GM12874 (cell line): ENCODE measurements at regions not wholly inside any gene's neighbourhood (a gene's known extent, or its start where the extent isn't known, plus 50 kb on each side); places are given as distances from the start of the nearest gene placed in this dataset.

Source experiments
- TF ChIP-seq, protein P1 (sequence below): IDR thresholded peaks from 2 replicates; pipeline ENCODE4 v1.5.1; 2011; ENCODE audit warnings: low read depth, mild to moderate bottlenecking, control low read depth, low read length, moderate library complexity; ENCODE audit not compliant: insufficient read depth

- TF ChIP-seq, protein P1, sequence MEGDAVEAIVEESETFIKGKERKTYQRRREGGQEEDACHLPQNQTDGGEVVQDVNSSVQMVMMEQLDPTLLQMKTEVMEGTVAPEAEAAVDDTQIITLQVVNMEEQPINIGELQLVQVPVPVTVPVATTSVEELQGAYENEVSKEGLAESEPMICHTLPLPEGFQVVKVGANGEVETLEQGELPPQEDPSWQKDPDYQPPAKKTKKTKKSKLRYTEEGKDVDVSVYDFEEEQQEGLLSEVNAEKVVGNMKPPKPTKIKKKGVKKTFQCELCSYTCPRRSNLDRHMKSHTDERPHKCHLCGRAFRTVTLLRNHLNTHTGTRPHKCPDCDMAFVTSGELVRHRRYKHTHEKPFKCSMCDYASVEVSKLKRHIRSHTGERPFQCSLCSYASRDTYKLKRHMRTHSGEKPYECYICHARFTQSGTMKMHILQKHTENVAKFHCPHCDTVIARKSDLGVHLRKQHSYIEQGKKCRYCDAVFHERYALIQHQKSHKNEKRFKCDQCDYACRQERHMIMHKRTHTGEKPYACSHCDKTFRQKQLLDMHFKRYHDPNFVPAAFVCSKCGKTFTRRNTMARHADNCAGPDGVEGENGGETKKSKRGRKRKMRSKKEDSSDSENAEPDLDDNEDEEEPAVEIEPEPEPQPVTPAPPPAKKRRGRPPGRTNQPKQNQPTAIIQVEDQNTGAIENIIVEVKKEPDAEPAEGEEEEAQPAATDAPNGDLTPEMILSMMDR: no peak
These were observed 219.0 kb upstream of the ROPN1 start for GRCh38 chr3:124210899-124211298.

DNA sequence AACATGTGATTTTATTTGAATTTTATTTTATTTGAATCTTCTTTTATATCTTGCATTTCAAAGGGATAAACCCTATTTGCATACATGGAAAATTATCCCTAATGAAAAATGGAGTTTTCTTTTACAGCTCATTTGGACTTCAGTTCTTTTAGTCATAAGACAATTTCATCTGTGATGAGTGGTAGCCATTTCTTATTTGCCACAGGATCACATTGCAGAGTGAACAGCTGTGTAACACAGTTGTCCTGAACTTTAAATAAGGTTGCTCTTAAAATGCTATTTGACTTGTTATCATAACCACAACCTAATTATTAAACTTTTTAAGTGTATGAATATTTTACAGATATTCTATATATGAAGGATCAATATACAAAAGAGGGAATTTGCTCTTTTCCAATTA, 221.7 kb upstream of the ROPN1 start:
- TF ChIP-seq, protein P1: no peak

DNA sequence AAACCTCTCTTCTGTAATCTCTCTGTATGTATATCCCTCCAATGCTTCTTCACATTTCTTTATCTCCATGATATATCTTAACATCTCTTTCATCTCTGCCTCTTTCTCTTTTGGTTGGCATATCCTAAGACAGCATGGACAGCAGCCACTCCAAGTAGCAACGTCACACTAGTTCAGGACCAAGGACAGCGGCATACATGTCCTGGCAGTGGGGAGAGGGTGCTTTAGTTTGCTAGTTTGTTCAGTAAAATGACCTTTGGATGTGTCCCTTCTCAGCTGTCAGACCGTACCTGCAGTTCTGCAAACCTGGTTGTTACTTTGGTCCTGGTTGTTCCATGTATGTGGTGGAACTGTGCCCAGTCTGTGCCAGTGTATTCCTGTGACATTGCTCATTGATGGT, 225.6 kb upstream of the ROPN1 start:
- TF ChIP-seq, protein P1: no peak

- TF ChIP-seq, protein P1: no peak
These were observed 229.5 kb upstream of the ROPN1 start for GRCh38 chr3:124221422-124221821.

DNA sequence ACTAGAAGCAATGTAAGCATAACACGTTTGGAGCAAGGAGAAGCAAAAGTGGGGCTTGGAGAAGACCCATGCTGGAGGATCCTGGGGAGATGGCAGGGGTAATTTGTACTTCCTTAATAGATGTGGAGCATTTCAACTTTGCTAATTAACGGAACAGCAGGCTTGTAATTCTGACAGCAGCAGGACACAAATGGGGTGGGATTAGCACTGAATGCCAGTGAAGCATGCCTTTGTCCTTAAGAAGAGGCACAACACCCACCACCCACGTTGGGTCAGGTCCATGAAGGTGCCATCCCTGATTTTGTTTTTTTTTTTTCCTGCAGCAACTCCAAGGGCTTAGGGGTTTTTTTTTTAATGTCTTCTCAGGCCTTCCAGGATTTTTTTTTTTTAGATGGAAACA, 231.9 kb upstream of the ROPN1 start:
- TF ChIP-seq, protein P1: no peak

GRCh38 chr3:124227150-124227630, 235.3 kb upstream of the ROPN1 start:
- TF ChIP-seq, protein P1: no peak

- TF ChIP-seq, protein P1: no peak
These were observed 237.5 kb upstream of the ROPN1 start for GRCh38 chr3:124229420-124229819.
